ENCODE measurements at regions not wholly inside any gene's neighbourhood (a gene's known extent, or its start where the extent isn't known, plus 50 kb on each side); places are given as distances from the start of the nearest gene placed in this dataset.

- no peaks in the 10 kb centered on the region for H3K36me3 ChIP-seq
Observed at GRCh38 chr4:96685691-96686090, 845.8 kb downstream of the PDHA2 start.

DNA sequence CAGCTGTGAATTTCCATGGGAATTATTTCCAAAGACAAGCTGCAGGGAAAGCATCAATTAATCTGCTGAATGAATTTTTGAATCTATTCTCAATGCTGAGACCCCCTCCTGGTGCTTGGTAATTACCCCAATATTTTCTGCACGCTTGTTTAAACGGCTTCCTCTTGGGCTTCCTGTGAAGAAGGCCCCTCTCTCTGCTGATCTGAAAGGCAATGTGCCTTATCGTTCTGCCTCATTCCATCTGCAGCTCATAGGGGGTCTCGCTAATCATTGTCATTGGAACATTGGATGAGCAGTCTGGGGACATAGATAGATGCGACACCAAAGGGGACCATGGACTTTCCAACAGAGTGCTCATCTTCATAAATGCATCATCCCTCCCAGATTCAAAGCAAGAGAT is 851.6 kb downstream of the PDHA2 start:
- no peaks in the 10 kb centered on the region for H3K27me3 ChIP-seq
- TF ChIP-seq CTCF (IDR thresholded peaks at IDR 0.05 in 4 of 5, conservative IDR thresholded peaks at IDR 0.05 in 1 of 5) = no peak
- TF ChIP-seq POLR2A (IDR thresholded peaks at IDR 0.05) = no peak
- intact Hi-C loops (cut with DNase I; ENCODE audit: low total_unique reads) = no loop called here
- ATAC-seq = no peak
- DNase-seq = no peak
- H3K27ac ChIP-seq = no peak overlapping the region
- H3K4me1 ChIP-seq = no peaks in the 10 kb centered on the region
- in situ Hi-C loops (cut with MboI; ENCODE audit: low sequenced_read_pairs in 4 of 4) = no loop called here
- H3K36me3 ChIP-seq = no peaks in the 10 kb centered on the region
- no peaks in the 10 kb centered on the region for H3K9me3 ChIP-seq
- H3K4me3 ChIP-seq = no peak overlapping the region

More at GRCh38 chr4:96685691-96686090, 845.8 kb downstream of the PDHA2 start:
- in situ Hi-C loops (cut with MboI; ENCODE audit: low sequenced_read_pairs in 4 of 4) (no loop called here), intact Hi-C loops (cut with DNase I; ENCODE audit: low total_unique reads) (no loop called here)
- Histone ChIP-seq H3K27me3 (no peaks in the 10 kb centered on the region), H3K4me3 (no peak overlapping the region), H3K27ac (no peak overlapping the region), H3K4me1 (no peaks in the 10 kb centered on the region), H3K9me3 (no peaks in the 10 kb centered on the region)
- ATAC-seq = no peak
- no peak for TF ChIP-seq POLR2A (IDR thresholded peaks at IDR 0.05)
- no peak for TF ChIP-seq CTCF (IDR thresholded peaks at IDR 0.05 in 4 of 5, conservative IDR thresholded peaks at IDR 0.05 in 1 of 5)
- DNase-seq = no peak

- no peak overlapping the region for H3K4me3 ChIP-seq
- H3K4me1 ChIP-seq = no peaks in the 10 kb centered on the region
- ATAC-seq = no peak
- intact Hi-C loops (cut with DNase I; ENCODE audit: low total_unique reads) (no loop called here), in situ Hi-C loops (cut with MboI; ENCODE audit: low sequenced_read_pairs in 4 of 4) (no loop called here)
- no peaks in the 10 kb centered on the region for H3K36me3 ChIP-seq
- no peaks in the 10 kb centered on the region for H3K9me3 ChIP-seq
- H3K27ac ChIP-seq = no peak overlapping the region
- H3K27me3 ChIP-seq = no peaks in the 10 kb centered on the region
- no peak for DNase-seq
- TF ChIP-seq POLR2A (IDR thresholded peaks at IDR 0.05) (no peak), CTCF (IDR thresholded peaks at IDR 0.05 in 4 of 5, conservative IDR thresholded peaks at IDR 0.05 in 1 of 5) (no peak)
Observed at GRCh38 chr4:96698831-96699230, 858.9 kb downstream of the PDHA2 start.

GRCh38 chr4:96703265-96703664 is 863.4 kb downstream of the PDHA2 start:
- intact Hi-C loops (cut with DNase I; ENCODE audit: low total_unique reads) = no loop called here
- DNase-seq = no peak
- Histone ChIP-seq H3K9me3 (no peaks in the 10 kb centered on the region), H3K4me1 (no peaks in the 10 kb centered on the region), H3K27ac (no peak overlapping the region), H3K27me3 (no peaks in the 10 kb centered on the region), H3K36me3 (no peaks in the 10 kb centered on the region), H3K4me3 (no peak overlapping the region)
- TF ChIP-seq POLR2A (IDR thresholded peaks at IDR 0.05) (no peak), CTCF (IDR thresholded peaks at IDR 0.05 in 4 of 5, conservative IDR thresholded peaks at IDR 0.05 in 1 of 5) (no peak)
- in situ Hi-C loops (cut with MboI; ENCODE audit: low sequenced_read_pairs in 4 of 4) = no loop called here
- no peak for ATAC-seq

DNA sequence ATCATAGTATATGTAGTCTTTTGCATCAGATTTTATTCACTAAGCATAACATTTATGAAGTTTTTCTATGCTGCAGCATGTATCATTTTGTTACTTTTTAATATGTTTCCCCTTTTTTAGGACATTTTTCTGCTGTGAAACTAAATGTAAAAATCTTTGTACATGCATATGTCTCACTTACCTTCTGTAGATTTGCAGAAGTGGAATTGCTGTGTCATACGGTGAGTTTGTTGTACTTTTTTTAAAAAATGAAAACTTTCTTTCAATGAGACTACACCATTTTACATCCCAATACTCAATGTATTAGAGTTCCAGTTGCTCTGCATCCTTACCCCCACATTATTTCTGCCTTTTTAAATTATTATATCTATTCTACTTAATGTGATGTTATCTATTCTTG is 868.9 kb downstream of the PDHA2 start:
- no peak overlapping the region for H3K27ac ChIP-seq
- intact Hi-C loops (cut with DNase I; ENCODE audit: low total_unique reads) (no loop called here), in situ Hi-C loops (cut with MboI; ENCODE audit: low sequenced_read_pairs in 4 of 4) (no loop called here)
- H3K4me1 ChIP-seq = no peaks in the 10 kb centered on the region
- TF ChIP-seq CTCF (IDR thresholded peaks at IDR 0.05 in 4 of 5, conservative IDR thresholded peaks at IDR 0.05 in 1 of 5) (no peak), POLR2A (IDR thresholded peaks at IDR 0.05) (no peak)
- H3K36me3 ChIP-seq = no peaks in the 10 kb centered on the region
- no peak for ATAC-seq
- no peak overlapping the region for H3K4me3 ChIP-seq
- DNase-seq = no peak
- no peaks in the 10 kb centered on the region for H3K27me3 ChIP-seq
- no peaks in the 10 kb centered on the region for H3K9me3 ChIP-seq
